Transverse colon (tissue), 4 donors: ENCODE measurements at regions not wholly inside any gene's neighbourhood (a gene's known extent, or its start where the extent isn't known, plus 50 kb on each side); places are given as distances from the start of the nearest gene placed in this dataset.

Experiments used
- DNase-seq: peaks from one replicate; pipeline ENCODE4 v3.0.0-alpha.2; 2019
- H3K27ac ChIP-seq, 4 donors: fragments of 200-600 bp; sonication (generic); 2 replicates each; pipeline ENCODE4 v1.5.1; 2016 to 2018; ENCODE audit warnings: inconsistent platforms in 4 of 4
- H3K27me3 ChIP-seq: fragments of 200-600 bp; sonication (generic); 2 replicates; pipeline ENCODE4 v1.5.1; 2017; ENCODE audit warnings: inconsistent platforms
- H3K36me3 ChIP-seq, 4 donors: fragments of 200-600 bp; sonication (generic); 2 replicates each; pipeline ENCODE4 v1.5.1; 2017 to 2019; ENCODE audit warnings: inconsistent platforms in 4 of 4
- H3K4me1 ChIP-seq, 4 donors: fragments of 200-600 bp; sonication (generic); 2 replicates each; pipeline ENCODE4 v1.5.1; 2017 to 2020; ENCODE audit warnings: inconsistent platforms in 4 of 4
- H3K4me3 ChIP-seq, 4 donors: fragments of 200-600 bp; sonication (generic); 1 replicate in 1 of 4; 2 replicates in 3 of 4; pipeline versions ENCODE4 v1.5.1 to v1.6.1; 2017 to 2019; ENCODE audit warnings: inconsistent platforms in 4 of 4
- H3K9me3 ChIP-seq, 2 donors: fragments of 200-600 bp; sonication (generic); 2 replicates each; pipeline ENCODE4 v1.5.1; 2017 to 2019; ENCODE audit warnings: inconsistent platforms in 2 of 2
- EP300 ChIP-seq: sonication (generic); formaldehyde crosslinking; IDR thresholded peaks from one replicate; pipeline ENCODE4 v1.6.1; 2017; ENCODE audit warnings: antibody characterized with exemption, low read depth
- POLR2A ChIP-seq: fragments of 450-650 bp; IDR thresholded peaks from one replicate; pipeline ENCODE4 v1.6.1; 2016; ENCODE audit warnings: antibody characterized with exemption, mild to moderate bottlenecking, moderate library complexity
- POLR2AphosphoS5 ChIP-seq, 3 donors: sonication (generic); formaldehyde crosslinking; IDR thresholded peaks; one replicate each; pipeline ENCODE4 v1.6.1; 2016; ENCODE audit warnings: antibody characterized with exemption in 3 of 3
- WGBS, 2 donors: methylation state at CpG; one replicate each; pipeline ENCODE4 v1.1.5; 2018; ENCODE audit warnings: low coverage in 1 of 2; 5-methylcytosine and 5-hydroxymethylcytosine counted together
- in situ Hi-C, 4 donors: fragments of 200-750 bp; cut with MboI; loops; one replicate each; pipeline versions ENCODE4 v1.15.0 to v1.15.1; 2017; ENCODE audit warnings: low sequenced_read_pairs in 3 of 4, low pct_ligation_motif_present in 1 of 4, low pct_unique_long_range_greater_than_20kb in 1 of 4
- intact Hi-C: fragments of 100-400 bp; cut with DNase I; formaldehyde crosslinking; loops from one replicate; pipeline ENCODE4 v1.15.1; 2023; ENCODE audit warnings: low total_unique reads
- TF ChIP-seq, protein P1 (sequence below), 5 experiments: fragments of 200-600 bp in 3 of 5; fragments of 450-650 bp in 2 of 5; sonication (generic) in 3 of 5; IDR thresholded peaks; 1 replicate in 2 of 5; 2 replicates in 3 of 5; pipeline ENCODE4 v1.5.1; 2016 to 2017; ENCODE audit warnings: antibody characterized with exemption in 5 of 5, inconsistent platforms in 3 of 5, mild to moderate bottlenecking in 2 of 5, moderate library complexity in 1 of 5

GRCh38 chr6:40674170-40674569, 87.0 kb upstream of the LRFN2 start:
- WGBS, 2 donors = 88 to 94% methylated on average over 6 to 8 of the region's 8 CpGs
- DNase-seq = no peak

GRCh38 chr6:40672087-40672486, 84.9 kb upstream of the LRFN2 start:
- no peak for DNase-seq
- no peaks in the 10 kb centered on the region for H3K27me3 ChIP-seq
- no peak overlapping the region for H3K4me3 ChIP-seq
- intact Hi-C loops = no loop called here
- WGBS, 2 donors = 63 to 80% methylated on average over 2 to 5 of the region's 5 CpGs
- in situ Hi-C loops = no loop called here
- H3K4me1 ChIP-seq = no peaks in the 10 kb centered on the region
- no peak overlapping the region for H3K27ac ChIP-seq
- no peaks in the 10 kb centered on the region for H3K9me3 ChIP-seq
- TF ChIP-seq, protein P1, sequence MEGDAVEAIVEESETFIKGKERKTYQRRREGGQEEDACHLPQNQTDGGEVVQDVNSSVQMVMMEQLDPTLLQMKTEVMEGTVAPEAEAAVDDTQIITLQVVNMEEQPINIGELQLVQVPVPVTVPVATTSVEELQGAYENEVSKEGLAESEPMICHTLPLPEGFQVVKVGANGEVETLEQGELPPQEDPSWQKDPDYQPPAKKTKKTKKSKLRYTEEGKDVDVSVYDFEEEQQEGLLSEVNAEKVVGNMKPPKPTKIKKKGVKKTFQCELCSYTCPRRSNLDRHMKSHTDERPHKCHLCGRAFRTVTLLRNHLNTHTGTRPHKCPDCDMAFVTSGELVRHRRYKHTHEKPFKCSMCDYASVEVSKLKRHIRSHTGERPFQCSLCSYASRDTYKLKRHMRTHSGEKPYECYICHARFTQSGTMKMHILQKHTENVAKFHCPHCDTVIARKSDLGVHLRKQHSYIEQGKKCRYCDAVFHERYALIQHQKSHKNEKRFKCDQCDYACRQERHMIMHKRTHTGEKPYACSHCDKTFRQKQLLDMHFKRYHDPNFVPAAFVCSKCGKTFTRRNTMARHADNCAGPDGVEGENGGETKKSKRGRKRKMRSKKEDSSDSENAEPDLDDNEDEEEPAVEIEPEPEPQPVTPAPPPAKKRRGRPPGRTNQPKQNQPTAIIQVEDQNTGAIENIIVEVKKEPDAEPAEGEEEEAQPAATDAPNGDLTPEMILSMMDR (IDR thresholded peaks at IDR 0.05) = no peak
- TF ChIP-seq EP300 = no peak
- no peak for TF ChIP-seq POLR2AphosphoS5 (IDR thresholded peaks at IDR 0.05)
- TF ChIP-seq POLR2A = no peak
- no peaks in the 10 kb centered on the region for H3K36me3 ChIP-seq

More at GRCh38 chr6:40674170-40674569, 87.0 kb upstream of the LRFN2 start:
- intact Hi-C loops = no loop called here
- Histone ChIP-seq H3K27ac (no peak overlapping the region), H3K27me3 (no peaks in the 10 kb centered on the region), H3K36me3 (no peaks in the 10 kb centered on the region), H3K4me1 (no peaks in the 10 kb centered on the region), H3K9me3 (no peaks in the 10 kb centered on the region), H3K4me3 (no peak overlapping the region)
- in situ Hi-C loops = no loop called here
- TF ChIP-seq, protein P1 (IDR thresholded peaks at IDR 0.05) = no peak
- TF ChIP-seq POLR2AphosphoS5 (IDR thresholded peaks at IDR 0.05) (no peak), POLR2A (no peak), EP300 (no peak)

DNA sequence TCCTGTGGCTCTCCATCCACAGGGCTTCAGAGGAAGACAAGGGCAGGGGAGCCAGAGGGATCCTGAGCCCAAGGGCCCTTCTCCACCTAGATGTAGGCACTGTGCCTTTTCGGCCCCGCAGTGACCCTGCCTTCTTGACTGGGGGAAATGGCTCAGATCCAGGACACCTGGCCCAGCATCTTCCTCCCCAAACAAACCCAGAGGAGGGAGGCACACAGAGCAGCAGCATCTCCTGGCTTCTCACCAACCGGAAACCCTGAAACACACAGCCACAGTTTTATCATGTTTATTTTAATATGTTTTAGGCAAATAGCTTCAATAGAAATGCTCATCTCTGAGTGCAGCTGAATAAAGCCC, 84.5 kb upstream of the LRFN2 start:
- Histone ChIP-seq H3K27ac (no peak overlapping the region), H3K9me3 (no peaks in the 10 kb centered on the region), H3K4me1 (no peaks in the 10 kb centered on the region), H3K4me3 (no peak overlapping the region), H3K27me3 (no peaks in the 10 kb centered on the region), H3K36me3 (no peaks in the 10 kb centered on the region)
- intact Hi-C loops = no loop called here
- WGBS, 2 donors = 82 to 91% methylated on average over 2 to 3 of the region's 3 CpGs
- in situ Hi-C loops = no loop called here
- no peak for DNase-seq
- no peak for TF ChIP-seq POLR2A
- no peak for TF ChIP-seq EP300
- TF ChIP-seq POLR2AphosphoS5 (IDR thresholded peaks at IDR 0.05) = no peak
- TF ChIP-seq, protein P1 (IDR thresholded peaks at IDR 0.05) = no peak

DNA sequence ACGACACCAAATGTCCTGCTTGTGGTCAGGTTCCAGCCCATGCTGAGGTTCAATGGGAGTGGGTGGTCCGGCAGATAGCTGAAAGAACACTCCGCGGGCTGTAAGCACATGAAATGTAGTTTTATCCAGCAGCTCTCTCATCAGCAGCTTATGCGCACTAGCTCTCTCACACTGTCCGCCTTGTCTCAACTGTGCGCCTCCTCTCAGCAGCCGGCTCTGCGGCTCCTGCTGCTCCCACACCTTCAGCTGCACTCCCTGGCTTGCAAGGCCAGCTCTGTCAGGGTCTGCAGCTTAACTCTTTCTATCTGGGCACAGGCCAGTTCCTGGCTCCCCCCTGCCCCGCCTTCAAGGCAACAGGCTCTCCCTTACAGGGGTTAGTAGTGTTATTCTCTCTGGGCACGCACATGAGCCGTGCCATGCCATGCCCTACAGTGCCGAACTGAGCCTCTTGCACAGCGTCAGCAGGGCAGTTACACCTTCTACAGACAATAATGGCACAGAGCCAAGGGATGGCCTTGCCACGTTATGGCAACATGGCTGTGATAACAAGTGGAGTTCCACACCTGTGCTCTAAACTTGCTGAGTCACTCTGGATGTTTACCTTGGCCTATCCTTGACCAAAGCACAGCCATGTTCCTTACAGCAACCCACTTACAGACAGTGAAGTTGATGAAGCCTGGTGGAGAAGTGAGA, 84.0 kb upstream of the LRFN2 start:
- intact Hi-C loops = no loop called here
- DNase-seq = peak; percentile 22
- H3K27ac ChIP-seq = no peak overlapping the region
- TF ChIP-seq POLR2AphosphoS5 (IDR thresholded peaks at IDR 0.05) (no peak), POLR2A (no peak), EP300 (no peak)
- TF ChIP-seq, protein P1 (IDR thresholded peaks at IDR 0.05) = no peak
- no peaks in the 10 kb centered on the region for H3K27me3 ChIP-seq
- H3K4me3 ChIP-seq = no peak overlapping the region
- no peaks in the 10 kb centered on the region for H3K4me1 ChIP-seq
- in situ Hi-C loops = no loop called here
- no peaks in the 10 kb centered on the region for H3K9me3 ChIP-seq
- WGBS, 2 donors = 87 to 88% methylated on average over 5 to 15 of the region's 15 CpGs
- no peaks in the 10 kb centered on the region for H3K36me3 ChIP-seq
